AG04450 (cell line): ENCODE measurements at regions not wholly inside any gene's neighbourhood (a gene's known extent, or its start where the extent isn't known, plus 50 kb on each side); places are given as distances from the start of the nearest gene placed in this dataset.

Source experiments
- CTCF ChIA-PET: fragments of 300-600, 350-600 bp; formaldehyde crosslinking; extraction: SDS; loops from one replicate; lab custom pipeline; 2022; ENCODE audit warnings: antibody characterized with exemption, inconsistent platforms; lab: Charles Lee
- POLR2A ChIA-PET: fragments of 350-600 bp; formaldehyde crosslinking; extraction: SDS; loops from one replicate; lab custom pipeline; 2021; ENCODE audit warnings: antibody characterized with exemption, inconsistent platforms; lab: Yijun Ruan, JAX
- DNase-seq: peaks from one replicate; pipeline ENCODE4 v3.0.0-alpha.2; 2011; ENCODE audit warnings: low read depth, low spot score
- H3K27ac ChIP-seq: one replicate; pipeline ENCODE4 v1.5.1; 2012; ENCODE audit warnings: low read depth, low read length, control low read depth
- H3K27me3 ChIP-seq: one replicate; pipeline ENCODE4 v1.6.0; 2012; ENCODE audit warnings: low read length; ENCODE audit not compliant: control insufficient read depth, insufficient read depth
- H3K4me3 ChIP-seq: 2 replicates; pipeline ENCODE4 v1.5.1; 2011; ENCODE audit warnings: mild to moderate bottlenecking, low read depth, low read length, control low read depth
- H3K9me3 ChIP-seq: 2 replicates; pipeline ENCODE4 v1.5.1; 2012; ENCODE audit warnings: low read length; ENCODE audit not compliant: control insufficient read depth, insufficient read depth
- CTCF ChIP-seq: IDR thresholded peaks from 2 replicates; pipeline ENCODE4 v1.5.1; 2011; ENCODE audit warnings: low read depth, low read length, control low read depth, inconsistent platforms

- no peaks in the 10 kb centered on the region for H3K27me3 ChIP-seq
- peaks cover 3% of the 10 kb centered on the region for H3K9me3 ChIP-seq
- no peak for DNase-seq
- POLR2A ChIA-PET: no interaction called here
- no peak overlapping the region for H3K4me3 ChIP-seq
- no peak overlapping the region for H3K27ac ChIP-seq
- CTCF ChIA-PET: no interaction called here
- no peak for TF ChIP-seq CTCF
Observed at GRCh38 chr13:82571653-82572052, 1310.6 kb downstream of the SLITRK1 start.

GRCh38 chr13:82569581-82569980, 1312.7 kb downstream of the SLITRK1 start:
- Histone ChIP-seq H3K27ac (no peak overlapping the region), H3K9me3 (no peaks in the 10 kb centered on the region; the same call in 1 of the 2 replicates), H3K27me3 (no peaks in the 10 kb centered on the region), H3K4me3 (no peak overlapping the region)
- DNase-seq: no peak
- POLR2A ChIA-PET: no interaction called here
- no peak for TF ChIP-seq CTCF
- CTCF ChIA-PET: no interaction called here

- DNase-seq: no peak
- POLR2A ChIA-PET: no interaction called here
- Histone ChIP-seq H3K27ac (no peak overlapping the region), H3K27me3 (no peaks in the 10 kb centered on the region), H3K4me3 (no peak overlapping the region), H3K9me3 (no peaks in the 10 kb centered on the region; the same call in 1 of the 2 replicates)
- CTCF ChIA-PET: no interaction called here
- no peak for TF ChIP-seq CTCF
Observed at GRCh38 chr13:82566864-82567263, 1315.4 kb downstream of the SLITRK1 start.

GRCh38 chr13:82565201-82565600, 1317.1 kb downstream of the SLITRK1 start:
- no peak for TF ChIP-seq CTCF
- H3K9me3 ChIP-seq: no peaks in the 10 kb centered on the region; the same call in 1 of the 2 replicates
- DNase-seq: no peak
- no peak overlapping the region for H3K4me3 ChIP-seq
- no peak overlapping the region for H3K27ac ChIP-seq
- no peaks in the 10 kb centered on the region for H3K27me3 ChIP-seq
- CTCF ChIA-PET: no interaction called here
- POLR2A ChIA-PET: no interaction called here

- TF ChIP-seq CTCF: no peak
- Histone ChIP-seq H3K27ac (no peak overlapping the region), H3K4me3 (no peak overlapping the region), H3K27me3 (no peaks in the 10 kb centered on the region), H3K9me3 (no peaks in the 10 kb centered on the region)
- no peak for DNase-seq
- ChIA-PET POLR2A (no interaction called here), CTCF (no interaction called here)
Observed at GRCh38 chr13:82560889-82561288, 1321.4 kb downstream of the SLITRK1 start.
